Choroid plexus epithelial cell (primary cell): ENCODE measurements at regions not wholly inside any gene's neighbourhood (a gene's known extent, or its start where the extent isn't known, plus 50 kb on each side); places are given as distances from the start of the nearest gene placed in this dataset.

Source experiments
- DNase-seq: peaks from one replicate; pipeline ENCODE4 v3.0.0-alpha.2; 2010; ENCODE audit warnings: low read depth
- H3K4me3 ChIP-seq: 2 replicates; pipeline ENCODE4 v1.5.1; 2011; ENCODE audit warnings: low read depth, mild to moderate bottlenecking, control low read depth, low read length, moderate library complexity
- TF ChIP-seq, protein P1 (sequence below): conservative IDR thresholded peaks from 2 replicates; pipeline ENCODE4 v1.5.1; 2011; ENCODE audit warnings: low read depth, mild to moderate bottlenecking, control low read depth, inconsistent platforms, low read length, moderate library complexity

- TF ChIP-seq, protein P1, sequence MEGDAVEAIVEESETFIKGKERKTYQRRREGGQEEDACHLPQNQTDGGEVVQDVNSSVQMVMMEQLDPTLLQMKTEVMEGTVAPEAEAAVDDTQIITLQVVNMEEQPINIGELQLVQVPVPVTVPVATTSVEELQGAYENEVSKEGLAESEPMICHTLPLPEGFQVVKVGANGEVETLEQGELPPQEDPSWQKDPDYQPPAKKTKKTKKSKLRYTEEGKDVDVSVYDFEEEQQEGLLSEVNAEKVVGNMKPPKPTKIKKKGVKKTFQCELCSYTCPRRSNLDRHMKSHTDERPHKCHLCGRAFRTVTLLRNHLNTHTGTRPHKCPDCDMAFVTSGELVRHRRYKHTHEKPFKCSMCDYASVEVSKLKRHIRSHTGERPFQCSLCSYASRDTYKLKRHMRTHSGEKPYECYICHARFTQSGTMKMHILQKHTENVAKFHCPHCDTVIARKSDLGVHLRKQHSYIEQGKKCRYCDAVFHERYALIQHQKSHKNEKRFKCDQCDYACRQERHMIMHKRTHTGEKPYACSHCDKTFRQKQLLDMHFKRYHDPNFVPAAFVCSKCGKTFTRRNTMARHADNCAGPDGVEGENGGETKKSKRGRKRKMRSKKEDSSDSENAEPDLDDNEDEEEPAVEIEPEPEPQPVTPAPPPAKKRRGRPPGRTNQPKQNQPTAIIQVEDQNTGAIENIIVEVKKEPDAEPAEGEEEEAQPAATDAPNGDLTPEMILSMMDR = no peak
Observed at GRCh38 chr15:91400481-91400880, 300.4 kb downstream of the SV2B start.

DNA sequence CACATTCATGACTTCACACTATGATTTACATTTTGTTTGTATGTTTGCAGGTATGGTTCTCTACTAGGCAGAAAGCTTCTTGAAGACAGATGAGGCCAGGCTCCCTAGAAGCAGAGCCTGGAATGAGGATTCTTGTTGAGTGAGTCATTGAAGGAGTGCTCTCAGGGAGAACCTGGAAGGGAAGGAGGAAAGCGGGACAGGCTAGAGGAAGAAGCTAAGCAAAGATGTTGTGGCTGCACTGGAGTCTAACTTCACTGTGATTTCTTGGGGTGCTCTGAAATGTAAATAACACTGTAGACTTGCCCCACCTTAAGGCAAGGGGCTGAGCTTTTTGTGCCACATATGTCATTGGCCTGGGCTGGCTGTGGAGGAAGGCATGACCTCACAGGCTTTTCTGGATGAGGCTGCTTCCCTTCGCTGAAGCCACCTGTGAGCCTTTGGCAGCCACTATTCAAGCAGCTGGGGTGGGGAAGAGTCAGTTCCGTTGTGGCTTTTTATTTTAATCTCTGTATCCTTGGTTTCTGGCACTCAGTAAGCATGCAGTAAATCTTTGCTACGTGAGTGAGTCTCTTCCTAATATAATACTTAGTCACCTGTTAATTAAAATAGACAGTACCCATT is 307.3 kb downstream of the SV2B start:
- TF ChIP-seq, protein P1 = no peak
- no peak overlapping the region for H3K4me3 ChIP-seq
- peak; percentile 4 for DNase-seq

More at GRCh38 chr15:91400481-91400880, 300.4 kb downstream of the SV2B start:
- DNase-seq = no peak
- no peak overlapping the region for H3K4me3 ChIP-seq

DNA sequence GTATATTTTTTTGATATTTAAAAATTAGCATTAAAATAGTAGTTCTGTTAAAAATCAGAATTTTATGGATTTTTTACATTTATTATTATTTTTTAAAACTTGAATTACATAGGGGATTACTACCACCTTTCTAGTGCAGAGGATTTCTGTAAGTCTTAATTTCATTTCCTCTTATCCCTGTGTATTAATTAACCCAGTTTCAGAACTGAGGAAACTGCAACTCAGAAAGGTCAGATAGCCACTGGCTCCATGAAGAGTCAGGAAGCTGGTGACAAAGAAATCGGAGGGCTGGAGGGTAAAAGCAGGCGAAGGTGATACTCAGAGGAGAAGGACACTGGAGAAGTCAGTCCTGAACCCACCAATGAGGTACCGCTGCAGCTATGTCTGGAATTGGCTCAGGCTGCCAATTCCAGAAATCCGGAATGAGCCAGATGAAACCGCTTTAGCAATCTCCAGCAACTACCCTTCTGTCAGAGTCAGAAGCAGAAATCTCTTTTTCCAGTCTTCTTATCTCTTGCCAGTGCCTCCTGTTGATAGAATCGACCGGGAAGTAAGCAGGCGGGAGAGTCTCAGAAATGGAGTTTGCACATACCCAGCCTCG is 308.5 kb downstream of the SV2B start:
- TF ChIP-seq, protein P1 = no peak
- H3K4me3 ChIP-seq = no peak overlapping the region
- DNase-seq = peak; percentile 4

- TF ChIP-seq, protein P1 = no peak
- no peak for DNase-seq
- H3K4me3 ChIP-seq = no peak overlapping the region
Observed at GRCh38 chr15:91409387-91409786, 309.3 kb downstream of the SV2B start.

- H3K4me3 ChIP-seq = no peak overlapping the region
- no peak for DNase-seq
- TF ChIP-seq, protein P1 = no peak
Observed at GRCh38 chr15:91411586-91411985, 311.5 kb downstream of the SV2B start.

DNA sequence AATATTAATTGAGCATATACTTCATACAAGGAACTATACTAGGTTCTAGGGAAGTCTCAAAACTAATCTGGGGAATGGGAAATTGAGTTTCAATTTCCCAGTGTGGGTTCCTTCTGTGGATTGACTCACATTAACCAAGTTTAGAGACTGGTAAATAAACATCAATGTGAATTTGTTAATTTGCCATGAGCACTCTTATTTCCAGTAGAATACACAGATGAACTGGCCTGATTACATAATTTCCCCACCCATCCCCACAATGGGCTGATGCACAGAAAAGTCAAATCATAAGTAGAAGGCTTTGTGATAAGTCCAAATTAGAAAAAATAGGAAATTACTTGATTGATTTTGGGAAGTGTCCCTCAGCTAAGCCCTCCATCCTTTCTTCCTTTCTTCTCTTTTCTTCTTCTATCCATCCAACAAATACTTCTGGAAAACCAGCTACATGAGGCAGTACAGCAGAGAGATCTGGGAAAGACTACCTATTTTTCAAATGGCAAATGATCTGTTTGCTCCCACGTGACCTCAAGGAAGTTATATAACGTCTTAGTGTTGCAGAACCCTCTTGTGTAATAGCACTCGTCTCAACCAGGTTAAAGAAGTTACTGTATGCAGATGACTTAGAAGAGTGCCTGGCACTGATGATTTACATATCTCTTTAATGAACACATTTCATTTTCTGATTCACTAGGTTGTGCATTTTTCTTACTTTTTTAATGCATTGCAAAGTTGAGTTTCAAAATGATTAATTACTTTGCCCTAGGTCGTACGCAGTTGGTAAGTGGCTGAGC is 312.3 kb downstream of the SV2B start:
- no peak overlapping the region for H3K4me3 ChIP-seq
- TF ChIP-seq, protein P1 = no peak
- DNase-seq = no peak
